ENCODE measurements at regions not wholly inside any gene's neighbourhood (a gene's known extent, or its start where the extent isn't known, plus 50 kb on each side); places are given as distances from the start of the nearest gene placed in this dataset.
"Not testable (repeated sequence)": the region's sequence is repeated elsewhere in the genome, so short reads cannot be mapped to it uniquely, and the experiment has no call there.

GRCh38 chr12:88896958-88897357, 316.7 kb upstream of the KITLG start:
- Histone ChIP-seq H3K27ac (no peak overlapping the region), H3K4me1 (ENCODE audit: low read depth, poor library complexity, severe bottlenecking) (no peaks in the 10 kb centered on the region), H4K20me1 (ENCODE audit: insufficient read depth) (no peaks in the 10 kb centered on the region), H3K4me2 (no peak overlapping the region), H3K9ac (no peak overlapping the region), H3K79me2 (ENCODE audit: insufficient read depth, low read depth) (no peaks in the 10 kb centered on the region), H2AFZ (ENCODE audit: low read depth) (no peak overlapping the region), H3K27me3 (ENCODE audit: insufficient read depth, low read depth) (no peaks in the 10 kb centered on the region), H3K36me3 (ENCODE audit: insufficient read depth) (no peaks in the 10 kb centered on the region), H3K4me3 (IDR thresholded peaks at IDR 0.05; ENCODE audit: insufficient read depth, low read depth, low read length) (no peak overlapping the region)
- TF ChIP-seq CTCF (conservative IDR thresholded peaks at IDR 0.05; ENCODE audit: low read depth, low read length) = no peak

- H3K4me2 ChIP-seq = no peak overlapping the region
- no peaks in the 10 kb centered on the region for H3K27me3 ChIP-seq (ENCODE audit: insufficient read depth, low read depth)
- no peak for TF ChIP-seq CTCF (conservative IDR thresholded peaks at IDR 0.05; ENCODE audit: low read depth, low read length)
- no peak overlapping the region for H3K4me3 ChIP-seq (IDR thresholded peaks at IDR 0.05; ENCODE audit: insufficient read depth, low read depth, low read length)
- no peaks in the 10 kb centered on the region for H3K79me2 ChIP-seq (ENCODE audit: insufficient read depth, low read depth)
- no peaks in the 10 kb centered on the region for H4K20me1 ChIP-seq (ENCODE audit: insufficient read depth)
- H3K4me1 ChIP-seq (ENCODE audit: low read depth, poor library complexity, severe bottlenecking) = no peaks in the 10 kb centered on the region
- H2AFZ ChIP-seq (ENCODE audit: low read depth) = no peak overlapping the region
- H3K36me3 ChIP-seq (ENCODE audit: insufficient read depth) = no peaks in the 10 kb centered on the region
- no peak overlapping the region for H3K27ac ChIP-seq
- H3K9ac ChIP-seq = no peak overlapping the region
These were observed 315.4 kb upstream of the KITLG start for GRCh38 chr12:88895634-88896033.

- Histone ChIP-seq H3K9ac (no peak overlapping the region), H3K36me3 (ENCODE audit: insufficient read depth) (no peaks in the 10 kb centered on the region), H4K20me1 (ENCODE audit: insufficient read depth) (no peaks in the 10 kb centered on the region), H3K4me1 (ENCODE audit: low read depth, poor library complexity, severe bottlenecking) (no peaks in the 10 kb centered on the region), H3K4me2 (no peak overlapping the region), H3K79me2 (ENCODE audit: insufficient read depth, low read depth) (no peaks in the 10 kb centered on the region), H3K4me3 (IDR thresholded peaks at IDR 0.05; ENCODE audit: insufficient read depth, low read depth, low read length) (no peak overlapping the region), H2AFZ (ENCODE audit: low read depth) (no peak overlapping the region), H3K27me3 (ENCODE audit: insufficient read depth, low read depth) (no peaks in the 10 kb centered on the region), H3K27ac (no peak overlapping the region)
- no peak for TF ChIP-seq CTCF (conservative IDR thresholded peaks at IDR 0.05; ENCODE audit: low read depth, low read length)
These were observed 313.5 kb upstream of the KITLG start for GRCh38 chr12:88893801-88894200.

- not testable (repeated sequence) for H3K27me3 ChIP-seq (ENCODE audit: insufficient read depth, low read depth); H3K9ac ChIP-seq; H4K20me1 ChIP-seq (ENCODE audit: insufficient read depth); H2AFZ ChIP-seq (ENCODE audit: low read depth); H3K4me2 ChIP-seq; H3K4me1 ChIP-seq (ENCODE audit: low read depth, poor library complexity, severe bottlenecking); H3K27ac ChIP-seq; H3K36me3 ChIP-seq (ENCODE audit: insufficient read depth); H3K79me2 ChIP-seq (ENCODE audit: insufficient read depth, low read depth); H3K4me3 ChIP-seq (IDR thresholded peaks at IDR 0.05; ENCODE audit: insufficient read depth, low read depth, low read length)
These were observed 311.2 kb upstream of the KITLG start for GRCh38 chr12:88891434-88891833.

GRCh38 chr12:88889326-88890110, 309.2 kb upstream of the KITLG start:
- Histone ChIP-seq H3K27me3 (ENCODE audit: insufficient read depth, low read depth) (no peaks in the 10 kb centered on the region), H2AFZ (ENCODE audit: low read depth) (no peak overlapping the region), H3K36me3 (ENCODE audit: insufficient read depth) (no peaks in the 10 kb centered on the region), H3K4me2 (no peak overlapping the region), H3K9ac (no peak overlapping the region), H3K27ac (no peak overlapping the region), H3K79me2 (ENCODE audit: insufficient read depth, low read depth) (no peaks in the 10 kb centered on the region), H3K4me1 (ENCODE audit: low read depth, poor library complexity, severe bottlenecking) (no peaks in the 10 kb centered on the region), H4K20me1 (ENCODE audit: insufficient read depth) (no peaks in the 10 kb centered on the region), H3K4me3 (IDR thresholded peaks at IDR 0.05; ENCODE audit: insufficient read depth, low read depth, low read length) (no peak overlapping the region)
- no peak for TF ChIP-seq CTCF (conservative IDR thresholded peaks at IDR 0.05; ENCODE audit: low read depth, low read length)
